ENCODE measurements at regions not wholly inside any gene's neighbourhood (a gene's known extent, or its start where the extent isn't known, plus 50 kb on each side); places are given as distances from the start of the nearest gene placed in this dataset.

DNA sequence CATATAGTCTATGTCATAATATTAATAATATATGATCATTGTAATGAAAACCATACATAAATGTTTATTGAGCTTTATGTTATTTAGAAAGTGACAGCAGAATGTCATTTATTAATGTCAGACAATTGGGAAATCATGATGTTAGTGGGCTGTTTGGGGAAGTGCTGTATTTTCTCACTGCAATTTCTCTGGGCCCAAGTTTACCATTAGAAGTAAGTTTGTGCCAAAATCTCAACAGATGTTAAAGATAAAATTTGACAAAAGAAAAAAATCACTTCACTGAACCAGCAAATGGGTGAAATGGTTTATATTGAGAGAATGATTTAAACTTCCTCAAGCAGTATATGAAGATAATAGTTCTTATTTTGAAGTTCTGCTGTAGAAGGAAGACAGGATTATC, 433.2 kb upstream of the SMARCA2 start:
- no peaks in the 10 kb centered on the region for H4K20me1 ChIP-seq (ENCODE audit: insufficient read depth)
- H3K9me2 ChIP-seq (ENCODE audit: insufficient read depth, low read length), result no peaks in the 10 kb centered on the region
- no peak overlapping the region for H3K4me3 ChIP-seq (ENCODE audit: low read length)
- no peaks in the 10 kb centered on the region for H3K79me2 ChIP-seq (replicated peaks; ENCODE audit: insufficient read depth, low read length)
- H3K4me2 ChIP-seq (ENCODE audit: low read length), result no peak overlapping the region
- no peaks in the 10 kb centered on the region for H3K9me3 ChIP-seq (ENCODE audit: low read length)
- no peaks in the 10 kb centered on the region for H3K27me3 ChIP-seq (ENCODE audit: insufficient read depth, low read depth, low read length)
- H2AFZ ChIP-seq (ENCODE audit: low read depth, low read length), result no peak overlapping the region
- H3K27ac ChIP-seq (ENCODE audit: low read length), result no peak overlapping the region
- no peaks in the 10 kb centered on the region for H3F3A ChIP-seq (ENCODE audit: insufficient read depth, low read length, poor library complexity, severe bottlenecking)
- no peaks in the 10 kb centered on the region for H3K36me3 ChIP-seq (ENCODE audit: insufficient read depth, low read length)
- H3K9ac ChIP-seq (ENCODE audit: low read length), result no peak overlapping the region
- no peak for TF ChIP-seq SMC3 (conservative IDR thresholded peaks at IDR 0.05; ENCODE audit: poor library complexity)

DNA sequence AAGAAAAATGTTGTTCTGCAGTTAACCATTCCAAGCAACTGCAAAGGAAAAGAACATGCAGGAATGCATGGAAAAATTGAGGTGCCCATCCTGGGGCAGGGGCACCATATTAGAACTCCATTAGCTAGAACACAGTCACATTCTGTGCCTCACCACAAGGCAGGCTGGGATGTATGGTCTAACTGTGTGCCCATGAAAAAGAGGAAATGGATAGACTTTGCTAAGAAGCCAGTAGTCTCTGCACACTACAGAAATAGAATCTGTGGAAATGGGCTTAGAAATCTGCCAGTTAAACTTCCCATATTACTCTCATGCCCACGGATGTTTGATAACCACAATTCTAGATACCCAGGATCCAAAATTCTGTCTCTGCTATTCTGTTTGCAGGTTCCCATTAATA, 423.8 kb upstream of the SMARCA2 start:
- no peaks in the 10 kb centered on the region for H3K9me3 ChIP-seq (ENCODE audit: low read length)
- H3K79me2 ChIP-seq (replicated peaks; ENCODE audit: insufficient read depth, low read length), result no peaks in the 10 kb centered on the region
- TF ChIP-seq RAD21 (conservative IDR thresholded peaks at IDR 0.05) (no peak), POLR2AphosphoS5 (IDR thresholded peaks at IDR 0.05) (no peak), MXI1 (conservative IDR thresholded peaks at IDR 0.05; ENCODE audit: poor library complexity, severe bottlenecking) (no peak), EZH2 (IDR thresholded peaks at IDR 0.05; ENCODE audit: borderline replicate concordance, insufficient read depth, low read length, poor library complexity, severe bottlenecking) (no peak), TAF1 (IDR thresholded peaks at IDR 0.05; ENCODE audit: low read depth) (no peak), SMC3 (conservative IDR thresholded peaks at IDR 0.05; ENCODE audit: poor library complexity) (no peak), EP300 (conservative IDR thresholded peaks at IDR 0.05; ENCODE audit: poor library complexity, severe bottlenecking) (no peak)
- TF ChIP-seq, protein P1, sequence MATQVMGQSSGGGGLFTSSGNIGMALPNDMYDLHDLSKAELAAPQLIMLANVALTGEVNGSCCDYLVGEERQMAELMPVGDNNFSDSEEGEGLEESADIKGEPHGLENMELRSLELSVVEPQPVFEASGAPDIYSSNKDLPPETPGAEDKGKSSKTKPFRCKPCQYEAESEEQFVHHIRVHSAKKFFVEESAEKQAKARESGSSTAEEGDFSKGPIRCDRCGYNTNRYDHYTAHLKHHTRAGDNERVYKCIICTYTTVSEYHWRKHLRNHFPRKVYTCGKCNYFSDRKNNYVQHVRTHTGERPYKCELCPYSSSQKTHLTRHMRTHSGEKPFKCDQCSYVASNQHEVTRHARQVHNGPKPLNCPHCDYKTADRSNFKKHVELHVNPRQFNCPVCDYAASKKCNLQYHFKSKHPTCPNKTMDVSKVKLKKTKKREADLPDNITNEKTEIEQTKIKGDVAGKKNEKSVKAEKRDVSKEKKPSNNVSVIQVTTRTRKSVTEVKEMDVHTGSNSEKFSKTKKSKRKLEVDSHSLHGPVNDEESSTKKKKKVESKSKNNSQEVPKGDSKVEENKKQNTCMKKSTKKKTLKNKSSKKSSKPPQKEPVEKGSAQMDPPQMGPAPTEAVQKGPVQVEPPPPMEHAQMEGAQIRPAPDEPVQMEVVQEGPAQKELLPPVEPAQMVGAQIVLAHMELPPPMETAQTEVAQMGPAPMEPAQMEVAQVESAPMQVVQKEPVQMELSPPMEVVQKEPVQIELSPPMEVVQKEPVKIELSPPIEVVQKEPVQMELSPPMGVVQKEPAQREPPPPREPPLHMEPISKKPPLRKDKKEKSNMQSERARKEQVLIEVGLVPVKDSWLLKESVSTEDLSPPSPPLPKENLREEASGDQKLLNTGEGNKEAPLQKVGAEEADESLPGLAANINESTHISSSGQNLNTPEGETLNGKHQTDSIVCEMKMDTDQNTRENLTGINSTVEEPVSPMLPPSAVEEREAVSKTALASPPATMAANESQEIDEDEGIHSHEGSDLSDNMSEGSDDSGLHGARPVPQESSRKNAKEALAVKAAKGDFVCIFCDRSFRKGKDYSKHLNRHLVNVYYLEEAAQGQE (IDR thresholded peaks at IDR 0.05; ENCODE audit: borderline replicate concordance), result no peak
- TF ChIP-seq, protein P2, sequence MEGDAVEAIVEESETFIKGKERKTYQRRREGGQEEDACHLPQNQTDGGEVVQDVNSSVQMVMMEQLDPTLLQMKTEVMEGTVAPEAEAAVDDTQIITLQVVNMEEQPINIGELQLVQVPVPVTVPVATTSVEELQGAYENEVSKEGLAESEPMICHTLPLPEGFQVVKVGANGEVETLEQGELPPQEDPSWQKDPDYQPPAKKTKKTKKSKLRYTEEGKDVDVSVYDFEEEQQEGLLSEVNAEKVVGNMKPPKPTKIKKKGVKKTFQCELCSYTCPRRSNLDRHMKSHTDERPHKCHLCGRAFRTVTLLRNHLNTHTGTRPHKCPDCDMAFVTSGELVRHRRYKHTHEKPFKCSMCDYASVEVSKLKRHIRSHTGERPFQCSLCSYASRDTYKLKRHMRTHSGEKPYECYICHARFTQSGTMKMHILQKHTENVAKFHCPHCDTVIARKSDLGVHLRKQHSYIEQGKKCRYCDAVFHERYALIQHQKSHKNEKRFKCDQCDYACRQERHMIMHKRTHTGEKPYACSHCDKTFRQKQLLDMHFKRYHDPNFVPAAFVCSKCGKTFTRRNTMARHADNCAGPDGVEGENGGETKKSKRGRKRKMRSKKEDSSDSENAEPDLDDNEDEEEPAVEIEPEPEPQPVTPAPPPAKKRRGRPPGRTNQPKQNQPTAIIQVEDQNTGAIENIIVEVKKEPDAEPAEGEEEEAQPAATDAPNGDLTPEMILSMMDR (IDR thresholded peaks at IDR 0.05; ENCODE audit: poor library complexity, severe bottlenecking), result no peak

DNA sequence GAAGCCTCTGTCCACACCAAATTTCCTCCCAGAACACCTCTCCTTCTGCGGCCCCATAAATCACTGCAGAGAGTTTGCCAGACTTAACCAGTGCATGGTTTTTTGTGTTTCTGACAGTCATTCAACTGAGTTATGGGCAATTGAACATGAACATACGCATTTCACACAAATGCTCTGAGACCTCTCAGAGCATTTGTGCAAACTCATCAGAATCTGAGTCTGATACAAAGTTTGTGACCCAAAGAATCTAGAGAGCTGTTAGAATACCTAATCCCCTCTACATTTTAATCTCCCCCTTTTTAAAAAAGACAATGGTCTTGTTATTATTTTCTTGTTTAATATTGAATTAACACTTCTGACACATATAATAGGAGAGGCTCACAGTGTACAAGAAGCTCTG, 416.9 kb upstream of the SMARCA2 start:
- Histone ChIP-seq H2AFZ (ENCODE audit: low read depth, low read length) (no peak overlapping the region), H3K79me2 (replicated peaks; ENCODE audit: insufficient read depth, low read length) (no peaks in the 10 kb centered on the region), H3K4me2 (ENCODE audit: low read length) (no peak overlapping the region), H3K27ac (ENCODE audit: low read length) (no peak overlapping the region), H3K27me3 (ENCODE audit: insufficient read depth, low read depth, low read length) (no peaks in the 10 kb centered on the region), H3K9me3 (ENCODE audit: low read length) (no peaks in the 10 kb centered on the region), H4K20me1 (ENCODE audit: insufficient read depth) (no peaks in the 10 kb centered on the region), H3K36me3 (ENCODE audit: insufficient read depth, low read length) (no peaks in the 10 kb centered on the region), H3K4me3 (ENCODE audit: low read length) (no peak overlapping the region), H3F3A (ENCODE audit: insufficient read depth, low read length, poor library complexity, severe bottlenecking) (no peaks in the 10 kb centered on the region), H3K9ac (ENCODE audit: low read length) (no peak overlapping the region), H3K9me2 (ENCODE audit: insufficient read depth, low read length) (no peaks in the 10 kb centered on the region)
- TF ChIP-seq RAD21 (conservative IDR thresholded peaks at IDR 0.05) (no peak), TAF1 (IDR thresholded peaks at IDR 0.05; ENCODE audit: low read depth) (no peak), SMC3 (conservative IDR thresholded peaks at IDR 0.05; ENCODE audit: poor library complexity) (no peak), MXI1 (conservative IDR thresholded peaks at IDR 0.05; ENCODE audit: poor library complexity, severe bottlenecking) (no peak), EP300 (conservative IDR thresholded peaks at IDR 0.05; ENCODE audit: poor library complexity, severe bottlenecking) (no peak), POLR2AphosphoS5 (IDR thresholded peaks at IDR 0.05) (no peak), EZH2 (IDR thresholded peaks at IDR 0.05; ENCODE audit: borderline replicate concordance, insufficient read depth, low read length, poor library complexity, severe bottlenecking) (no peak)
- TF ChIP-seq, protein P1 (IDR thresholded peaks at IDR 0.05; ENCODE audit: borderline replicate concordance), result no peak
- TF ChIP-seq, protein P2 (IDR thresholded peaks at IDR 0.05; ENCODE audit: poor library complexity, severe bottlenecking), result no peak

More for the DNA sequence above, 423.8 kb upstream of the SMARCA2 start:
- no peak overlapping the region for H2AFZ ChIP-seq (ENCODE audit: low read depth, low read length)
- no peaks in the 10 kb centered on the region for H4K20me1 ChIP-seq (ENCODE audit: insufficient read depth)
- H3K27me3 ChIP-seq (ENCODE audit: insufficient read depth, low read depth, low read length), result no peaks in the 10 kb centered on the region
- H3K4me3 ChIP-seq (ENCODE audit: low read length), result no peak overlapping the region
- H3K36me3 ChIP-seq (ENCODE audit: insufficient read depth, low read length), result no peaks in the 10 kb centered on the region
- H3K27ac ChIP-seq (ENCODE audit: low read length), result no peak overlapping the region
- H3F3A ChIP-seq (ENCODE audit: insufficient read depth, low read length, poor library complexity, severe bottlenecking), result no peaks in the 10 kb centered on the region
- H3K9me2 ChIP-seq (ENCODE audit: insufficient read depth, low read length), result no peaks in the 10 kb centered on the region
- H3K4me2 ChIP-seq (ENCODE audit: low read length), result no peak overlapping the region
- H3K9ac ChIP-seq (ENCODE audit: low read length), result no peak overlapping the region

All from neural cell (in vitro differentiated cells).